DMS79 treated with DMSO at 0.1 percent for 48 hours (cell line): ENCODE measurements at regions not wholly inside any gene's neighbourhood (a gene's known extent, or its start where the extent isn't known, plus 50 kb on each side); places are given as distances from the start of the nearest gene placed in this dataset.
A peak's percentile ranks its signal among the peaks of the same experiment; 100 is the strongest.

Source experiments
- DNase-seq: peaks from one replicate; lab custom pipeline; 2025; lab: John Stamatoyannopoulos, UW

- DNase-seq: no peak
These were observed 52.6 kb upstream of the ASB17 start for GRCh38 chr1:75984781-75985180.

GRCh38 chr1:75985827-75986226 lies 53.6 kb upstream of the ASB17 start:
- no peak for DNase-seq

GRCh38 chr1:75986478-75986877 lies 54.3 kb upstream of the ASB17 start:
- no peak for DNase-seq

GRCh38 chr1:75989121-75989520 lies 56.9 kb upstream of the ASB17 start:
- DNase-seq: no peak

- DNase-seq: no peak
These were observed 58.5 kb upstream of the ASB17 start for GRCh38 chr1:75990686-75991085.

- peak; percentile 76 for DNase-seq
These were observed 59.4 kb upstream of the ASB17 start for GRCh38 chr1:75991497-75992114.

GRCh38 chr1:75992312-75992711 lies 60.1 kb upstream of the ASB17 start:
- DNase-seq: no peak

GRCh38 chr1:75993661-75994060 lies 61.5 kb upstream of the ASB17 start:
- no peak for DNase-seq

- no peak for DNase-seq
These were observed 64.0 kb upstream of the ASB17 start for GRCh38 chr1:75996196-75996595.

GRCh38 chr1:75999034-75999433 lies 66.8 kb upstream of the ASB17 start:
- no peak for DNase-seq

- no peak for DNase-seq
These were observed 70.6 kb upstream of the ST6GALNAC3 start for GRCh38 chr1:76003946-76004345.

GRCh38 chr1:76005765-76006164 lies 68.8 kb upstream of the ST6GALNAC3 start:
- no peak for DNase-seq

GRCh38 chr1:76006234-76006633 lies 68.3 kb upstream of the ST6GALNAC3 start:
- DNase-seq: no peak

- no peak for DNase-seq
These were observed 63.7 kb upstream of the ST6GALNAC3 start for GRCh38 chr1:76010802-76011201.

- no peak for DNase-seq
These were observed 62.0 kb upstream of the ST6GALNAC3 start for GRCh38 chr1:76012341-76013205.

- no peak for DNase-seq
These were observed 61.4 kb upstream of the ST6GALNAC3 start for GRCh38 chr1:76013206-76013581.

GRCh38 chr1:76015478-76016103 lies 59.0 kb upstream of the ST6GALNAC3 start:
- no peak for DNase-seq

GRCh38 chr1:76018045-76018444 lies 56.5 kb upstream of the ST6GALNAC3 start:
- DNase-seq: no peak

- DNase-seq: no peak
These were observed 52.7 kb upstream of the ST6GALNAC3 start for GRCh38 chr1:76021846-76022245.

GRCh38 chr1:76023669-76024435 lies 50.7 kb upstream of the ST6GALNAC3 start:
- no peak for DNase-seq
